ENCODE measurements at regions not wholly inside any gene's neighbourhood (a gene's known extent, or its start where the extent isn't known, plus 50 kb on each side); places are given as distances from the start of the nearest gene placed in this dataset.

DNA sequence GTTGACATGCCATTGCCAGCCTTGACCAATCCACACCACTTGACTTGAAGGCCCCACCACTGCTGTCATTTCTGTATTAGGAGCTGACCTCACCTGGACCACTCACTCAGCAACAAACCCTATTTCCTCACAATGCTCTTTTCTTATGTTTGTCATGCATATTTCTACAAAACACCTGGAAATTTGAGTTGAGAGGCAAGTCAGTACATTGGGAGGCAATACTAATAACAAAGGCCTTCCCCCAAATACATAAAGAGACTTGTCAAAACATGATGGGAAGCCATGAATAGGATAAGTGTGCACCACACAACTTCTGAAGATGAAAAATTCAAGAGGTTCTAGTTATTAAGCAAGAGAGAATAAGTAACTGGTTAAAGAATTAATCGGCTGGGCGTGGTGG is 77.9 kb upstream of the POU2AF2 start:
- no peak for DNase-seq (ENCODE audit: extremely low read depth, low read depth)
- TF ChIP-seq, protein P1, sequence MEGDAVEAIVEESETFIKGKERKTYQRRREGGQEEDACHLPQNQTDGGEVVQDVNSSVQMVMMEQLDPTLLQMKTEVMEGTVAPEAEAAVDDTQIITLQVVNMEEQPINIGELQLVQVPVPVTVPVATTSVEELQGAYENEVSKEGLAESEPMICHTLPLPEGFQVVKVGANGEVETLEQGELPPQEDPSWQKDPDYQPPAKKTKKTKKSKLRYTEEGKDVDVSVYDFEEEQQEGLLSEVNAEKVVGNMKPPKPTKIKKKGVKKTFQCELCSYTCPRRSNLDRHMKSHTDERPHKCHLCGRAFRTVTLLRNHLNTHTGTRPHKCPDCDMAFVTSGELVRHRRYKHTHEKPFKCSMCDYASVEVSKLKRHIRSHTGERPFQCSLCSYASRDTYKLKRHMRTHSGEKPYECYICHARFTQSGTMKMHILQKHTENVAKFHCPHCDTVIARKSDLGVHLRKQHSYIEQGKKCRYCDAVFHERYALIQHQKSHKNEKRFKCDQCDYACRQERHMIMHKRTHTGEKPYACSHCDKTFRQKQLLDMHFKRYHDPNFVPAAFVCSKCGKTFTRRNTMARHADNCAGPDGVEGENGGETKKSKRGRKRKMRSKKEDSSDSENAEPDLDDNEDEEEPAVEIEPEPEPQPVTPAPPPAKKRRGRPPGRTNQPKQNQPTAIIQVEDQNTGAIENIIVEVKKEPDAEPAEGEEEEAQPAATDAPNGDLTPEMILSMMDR (IDR thresholded peaks at IDR 0.05; ENCODE audit: low read depth, low read length) = no peak

DNA sequence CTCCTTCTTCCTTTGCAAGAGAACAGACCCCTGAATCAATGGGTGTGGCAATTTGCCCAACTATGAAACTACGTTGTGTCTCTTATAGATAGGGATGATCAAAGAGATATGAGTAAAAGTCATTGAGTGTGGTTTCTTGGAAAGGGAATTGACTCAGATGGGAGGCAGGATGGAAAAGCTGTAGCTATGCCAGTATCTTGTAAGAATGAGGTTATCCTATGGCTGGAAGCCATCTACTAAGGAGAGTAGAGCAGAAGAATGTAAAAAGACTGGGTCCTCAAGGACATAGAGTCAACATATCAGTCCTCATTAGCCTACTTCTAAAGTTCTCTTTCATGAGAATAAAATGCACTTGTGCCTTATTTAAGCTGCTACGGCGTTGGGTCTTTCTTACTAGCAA is 78.9 kb upstream of the POU2AF2 start:
- DNase-seq (ENCODE audit: extremely low read depth, low read depth) = no peak

DNA sequence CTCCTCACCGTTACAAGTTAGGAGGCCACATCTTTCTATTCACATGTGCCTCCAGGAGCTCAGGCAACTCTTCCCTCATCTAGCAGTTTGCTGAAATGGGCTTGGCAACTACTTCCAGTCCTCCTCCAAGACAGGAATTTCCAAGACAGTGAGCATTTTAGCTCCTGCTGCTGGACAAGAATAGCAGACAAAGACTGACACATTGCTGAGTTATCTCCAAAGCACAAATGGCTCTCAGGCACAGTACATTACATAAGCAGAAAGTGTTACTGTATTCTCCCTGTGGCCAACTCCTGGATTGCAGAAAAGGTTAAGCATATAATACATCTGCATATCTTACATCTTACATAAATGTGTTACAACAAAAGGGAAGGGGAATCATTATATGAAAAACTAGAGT is 83.2 kb upstream of the POU2AF2 start:
- TF ChIP-seq, protein P1 (IDR thresholded peaks at IDR 0.05; ENCODE audit: low read depth, low read length) = no peak
- DNase-seq (ENCODE audit: extremely low read depth, low read depth) = no peak

More for the DNA sequence above, 78.9 kb upstream of the POU2AF2 start:
- TF ChIP-seq, protein P1 (IDR thresholded peaks at IDR 0.05; ENCODE audit: low read depth, low read length) = no peak

DNA sequence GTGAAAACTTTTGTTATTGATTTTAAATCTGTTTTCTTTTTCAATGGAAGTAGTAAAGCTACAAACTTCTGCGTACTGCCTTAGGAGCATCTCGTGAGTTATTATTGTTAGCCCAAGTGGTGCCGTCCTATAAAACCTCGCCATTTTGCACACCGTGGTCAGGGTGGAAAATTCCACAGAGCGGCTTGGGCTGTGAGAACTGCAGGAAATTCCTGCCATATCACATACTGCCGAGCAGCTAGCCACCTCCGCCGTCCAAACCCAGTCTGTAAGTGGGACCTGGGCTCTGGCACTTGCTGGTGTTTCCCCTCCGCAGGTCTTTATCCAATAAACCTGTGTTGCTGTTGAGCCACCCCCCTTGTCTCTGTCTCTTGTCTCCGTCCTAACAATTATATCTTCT is 88.0 kb upstream of the POU2AF2 start:
- no peak for DNase-seq (ENCODE audit: extremely low read depth, low read depth)
- TF ChIP-seq, protein P1 (IDR thresholded peaks at IDR 0.05; ENCODE audit: low read depth, low read length) = no peak

DNA sequence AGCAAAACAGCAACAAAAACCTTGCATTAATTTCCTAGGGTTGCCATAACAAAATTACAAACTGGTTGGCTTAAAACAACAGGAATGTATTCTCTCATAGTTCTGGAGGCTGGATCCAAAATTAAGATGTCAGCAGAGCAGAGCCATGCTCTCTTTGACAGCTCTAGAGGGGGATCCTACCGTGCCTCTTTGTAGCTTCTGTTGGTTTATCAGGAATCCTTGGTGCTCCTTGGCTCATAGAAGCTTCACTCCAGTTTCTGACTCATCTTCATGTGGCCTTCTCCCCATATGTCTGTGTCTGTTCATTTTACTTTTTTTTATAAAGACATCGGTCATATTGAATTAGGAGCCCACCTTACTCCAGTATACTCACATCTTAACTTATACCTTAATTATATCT is 90.5 kb upstream of the POU2AF2 start:
- TF ChIP-seq, protein P1 (IDR thresholded peaks at IDR 0.05; ENCODE audit: low read depth, low read length) = no peak
- DNase-seq (ENCODE audit: extremely low read depth, low read depth) = no peak

DNA sequence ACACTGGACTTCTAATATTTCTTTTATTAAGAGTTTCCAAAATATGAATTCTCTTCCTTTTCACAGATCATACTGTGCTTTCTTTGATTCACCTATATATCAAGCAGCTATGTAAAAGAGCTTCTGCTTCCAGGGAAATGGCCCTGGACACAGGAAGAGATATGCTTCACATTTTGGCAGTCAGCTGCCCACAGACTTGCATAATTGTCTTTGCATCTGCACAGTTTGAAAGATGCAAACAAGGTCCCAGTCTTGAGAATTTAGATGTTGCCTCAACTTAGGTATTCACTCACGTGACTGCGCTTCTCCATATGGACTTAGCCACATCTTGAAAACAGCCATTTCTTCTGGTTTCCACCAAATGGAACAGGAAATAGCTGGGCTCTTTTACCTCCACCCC is 92.3 kb upstream of the POU2AF2 start:
- TF ChIP-seq, protein P1 (IDR thresholded peaks at IDR 0.05; ENCODE audit: low read depth, low read length) = no peak
- no peak for DNase-seq (ENCODE audit: extremely low read depth, low read depth)

DNA sequence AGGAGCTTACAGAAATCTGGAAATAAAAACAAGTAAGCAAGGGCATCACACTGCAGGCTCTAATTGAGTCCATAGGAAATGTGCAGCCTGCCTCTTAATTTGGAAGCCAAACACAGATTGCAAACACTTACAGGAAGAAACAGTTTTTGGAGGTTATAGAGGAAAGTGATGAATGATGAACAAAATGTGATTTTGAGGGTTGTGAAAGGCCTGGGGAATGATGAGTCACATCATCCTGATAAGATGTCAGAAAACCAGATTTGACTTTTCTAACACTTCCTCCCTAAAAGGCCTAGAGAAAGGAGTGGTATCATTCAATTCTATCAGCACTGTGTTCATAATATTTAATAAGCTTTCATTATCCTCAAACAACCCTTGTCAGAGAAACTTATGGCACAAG is 96.6 kb upstream of the POU2AF2 start:
- TF ChIP-seq, protein P1 (IDR thresholded peaks at IDR 0.05; ENCODE audit: low read depth, low read length) = no peak
- no peak for DNase-seq (ENCODE audit: extremely low read depth, low read depth)
